H9 (cell line): ENCODE measurements at regions not wholly inside any gene's neighbourhood (a gene's known extent, or its start where the extent isn't known, plus 50 kb on each side); places are given as distances from the start of the nearest gene placed in this dataset.

Experiments
- DNase-seq: peaks from one replicate; pipeline ENCODE4 v3.0.0-alpha.2; 2017
- H2AFZ ChIP-seq: one replicate; pipeline ENCODE4 v1.6.1; 2013; ENCODE audit warnings: mild to moderate bottlenecking, low read length, control low read depth, moderate library complexity
- H2AK5ac ChIP-seq: 2 replicates; pipeline ENCODE4 v1.6.1; 2013; ENCODE audit warnings: low read length, control low read depth, mixed read lengths; ENCODE audit not compliant: insufficient read length
- H2BK120ac ChIP-seq: one replicate; pipeline ENCODE4 v1.6.1; 2013; ENCODE audit warnings: low read depth, mild to moderate bottlenecking, low read length, control low read depth, inconsistent platforms; ENCODE audit not compliant: poor library complexity, severe bottlenecking
- H2BK12ac ChIP-seq: 2 replicates; pipeline ENCODE4 v1.6.1; 2013; ENCODE audit warnings: low read length, control low read depth, mixed read lengths, low read depth; ENCODE audit not compliant: insufficient read length
- H2BK15ac ChIP-seq: 2 replicates; pipeline ENCODE4 v1.6.1; 2013; ENCODE audit warnings: low read depth, low read length, control low read depth
- H2BK20ac ChIP-seq: one replicate; pipeline ENCODE4 v1.6.1; 2013; ENCODE audit warnings: low read depth, mild to moderate bottlenecking, low read length, control low read depth, inconsistent platforms; ENCODE audit not compliant: poor library complexity, severe bottlenecking
- H2BK5ac ChIP-seq: 2 replicates; pipeline ENCODE4 v1.6.1; 2013; ENCODE audit warnings: low read length, control low read depth, mixed read lengths; ENCODE audit not compliant: insufficient read length
- H3K14ac ChIP-seq: 2 replicates; pipeline ENCODE4 v1.6.1; 2013; ENCODE audit warnings: low read length, control low read depth; ENCODE audit not compliant: insufficient read depth
- H3K18ac ChIP-seq: 2 replicates; pipeline ENCODE4 v1.6.1; 2013; ENCODE audit warnings: low read depth, mild to moderate bottlenecking, mixed read lengths, low read length, control low read depth; ENCODE audit not compliant: insufficient read length
- H3K23ac ChIP-seq: 2 replicates; pipeline ENCODE4 v1.6.1; 2013; ENCODE audit warnings: low read length, control low read depth, mixed read lengths, low read depth; ENCODE audit not compliant: insufficient read length
- H3K23me2 ChIP-seq: 2 replicates; pipeline ENCODE4 v1.6.1; 2013; ENCODE audit warnings: low read depth, mild to moderate bottlenecking, mixed read lengths, low read length, control low read depth; ENCODE audit not compliant: insufficient read length, poor library complexity, severe bottlenecking
- H3K27ac ChIP-seq: 2 replicates; pipeline ENCODE4 v1.5.1; 2013; ENCODE audit warnings: low read length, control low read depth, mixed read lengths, low read depth; ENCODE audit not compliant: insufficient read length
- H3K27me3 ChIP-seq: 2 replicates; pipeline ENCODE4 v1.6.1; 2013; ENCODE audit warnings: low read length, control low read depth, inconsistent platforms; ENCODE audit not compliant: insufficient read depth
- H3K4ac ChIP-seq: 2 replicates; pipeline ENCODE4 v1.6.1; 2013; ENCODE audit warnings: low read depth, mild to moderate bottlenecking, control low read depth, inconsistent platforms, low read length, moderate library complexity
- H3K4me1 ChIP-seq: 2 replicates; pipeline ENCODE4 v1.6.1; 2013; ENCODE audit warnings: low read length, control low read depth, inconsistent platforms; ENCODE audit not compliant: insufficient read depth
- H3K4me2 ChIP-seq: 2 replicates; pipeline ENCODE4 v1.6.1; 2013; ENCODE audit warnings: low read length, control low read depth, mixed read lengths; ENCODE audit not compliant: insufficient read length, insufficient read depth
- H3K56ac ChIP-seq: 2 replicates; pipeline ENCODE4 v1.6.1; 2013; ENCODE audit warnings: low read depth, mild to moderate bottlenecking, mixed read lengths, low read length, control low read depth; ENCODE audit not compliant: insufficient read length
- H3K79me1 ChIP-seq: 2 replicates; pipeline ENCODE4 v1.6.1; 2013; ENCODE audit warnings: low read depth, mild to moderate bottlenecking, moderate library complexity, low read length, control low read depth, inconsistent platforms; ENCODE audit not compliant: insufficient read depth, poor library complexity, severe bottlenecking
- H3K79me2 ChIP-seq: 2 replicates; pipeline ENCODE4 v1.6.1; 2013; ENCODE audit warnings: low read length, control low read depth, inconsistent platforms; ENCODE audit not compliant: insufficient read depth
- H3K9ac ChIP-seq: 2 replicates; pipeline ENCODE4 v1.6.1; 2013; ENCODE audit warnings: low read length, control low read depth, mixed read lengths; ENCODE audit not compliant: insufficient read length; ENCODE audit errors: extremely low read depth
- H3K9me3 ChIP-seq: one replicate; pipeline ENCODE4 v1.6.1; 2013; ENCODE audit warnings: low read depth, low read length, inconsistent platforms; ENCODE audit not compliant: control insufficient read depth
- H3T11ph ChIP-seq: one replicate; pipeline ENCODE4 v1.6.1; 2013; ENCODE audit warnings: mild to moderate bottlenecking, low read length, control low read depth, inconsistent platforms
- H4K20me1 ChIP-seq: one replicate; pipeline ENCODE4 v1.6.1; 2013; ENCODE audit not compliant: control insufficient read depth, insufficient read length, insufficient read depth
- H4K5ac ChIP-seq: 2 replicates; pipeline ENCODE4 v1.6.1; 2013; ENCODE audit warnings: low read depth, mild to moderate bottlenecking, mixed read lengths, low read length, control low read depth; ENCODE audit not compliant: insufficient read length
- H4K8ac ChIP-seq: replicated peaks from 2 replicates; pipeline ENCODE4 v1.6.1; 2013; ENCODE audit warnings: low read length, control low read depth, mixed read lengths, low read depth; ENCODE audit not compliant: insufficient read length
- H4K91ac ChIP-seq: 2 replicates; pipeline ENCODE4 v1.6.1; 2013; ENCODE audit warnings: low read depth, mild to moderate bottlenecking, moderate library complexity, mixed read lengths, low read length, control low read depth; ENCODE audit not compliant: insufficient read length
- H3K27ac Mint-ChIP-seq, 3 experiments: 2 replicates in 2 of 3; 3 replicates in 1 of 3; pipeline ENCODE4 v1.8.0; 2020 to 2021; ENCODE audit warnings: mixed read lengths in 3 of 3, mild to moderate bottlenecking in 1 of 3, moderate library complexity in 1 of 3
- H3K27me3 Mint-ChIP-seq: 2 replicates; pipeline ENCODE4 v1.8.0; 2021; ENCODE audit warnings: low read depth, mild to moderate bottlenecking, moderate library complexity, mixed read lengths
- H3K36me3 Mint-ChIP-seq, 3 experiments: 2 replicates in 2 of 3; 3 replicates in 1 of 3; pipeline ENCODE4 v1.8.0; 2020 to 2021; ENCODE audit warnings: low read depth in 3 of 3, mixed read lengths in 3 of 3; ENCODE audit not compliant: insufficient read depth in 1 of 3
- H3K4me1 Mint-ChIP-seq, 2 experiments: 2 replicates each; pipeline ENCODE4 v1.8.0; 2020; ENCODE audit warnings: mixed read lengths in 2 of 2
- H3K4me3 Mint-ChIP-seq, 2 experiments: 2 replicates in 1 of 2; 3 replicates in 1 of 2; pipeline ENCODE4 v1.8.0; 2020 to 2021; ENCODE audit warnings: mild to moderate bottlenecking in 2 of 2, mixed read lengths in 2 of 2, moderate library complexity in 1 of 2
- H3K9me3 Mint-ChIP-seq, 2 experiments: 2 replicates in 1 of 2; 3 replicates in 1 of 2; pipeline ENCODE4 v1.8.0; 2020; ENCODE audit warnings: mild to moderate bottlenecking in 2 of 2, mixed read lengths in 2 of 2, moderate library complexity in 1 of 2
- TF ChIP-seq, protein P1 (sequence below): fragments of 200-600 bp; sonication (generic); conservative IDR thresholded peaks from 3 replicates; pipeline ENCODE4 v1.8.0; 2021; ENCODE audit warnings: antibody characterized with exemption, mild to moderate bottlenecking

DNA sequence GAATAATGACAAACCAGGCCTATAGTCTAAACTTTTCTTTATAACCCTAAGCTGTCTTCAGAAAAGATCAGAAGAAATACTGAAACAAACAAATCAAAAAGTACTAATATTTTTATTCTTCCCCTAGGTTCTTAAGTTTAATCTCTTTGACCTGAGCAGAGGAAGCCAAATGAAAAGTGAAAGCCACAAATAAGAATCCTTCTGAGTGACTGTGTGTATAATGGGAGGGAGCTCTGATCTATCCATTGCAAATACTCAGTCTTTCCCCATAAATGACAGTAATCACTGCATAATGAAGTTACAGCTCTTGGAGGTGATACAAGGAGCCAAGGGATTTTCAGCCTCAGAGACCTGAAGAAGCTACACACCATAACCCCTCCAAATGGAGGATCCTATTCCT, 126.9 kb upstream of the ATP10B start:
- Histone ChIP-seq H3K9me3 (no peaks in the 10 kb centered on the region), H2BK12ac (no peak overlapping the region), H3K18ac (no peak overlapping the region), H2AK5ac (no peak overlapping the region), H3K14ac (no peak overlapping the region), H3K27me3 (no peaks in the 10 kb centered on the region), H3K27ac (no peak overlapping the region), H3T11ph (no peak overlapping the region), H4K5ac (no peak overlapping the region), H2BK20ac (no peak overlapping the region), H3K23me2 (no peaks in the 10 kb centered on the region), H3K79me1 (no peaks in the 10 kb centered on the region), H2BK5ac (no peak overlapping the region), H2AFZ (no peak overlapping the region), H3K4me2 (no peak overlapping the region), H2BK120ac (no peak overlapping the region), H3K56ac (no peak overlapping the region), H2BK15ac (no peak overlapping the region), H4K8ac (no peak overlapping the region), H3K79me2 (no peaks in the 10 kb centered on the region), H3K23ac (no peak overlapping the region), H3K9ac (no peak overlapping the region), H4K91ac (no peak overlapping the region), H4K20me1 (no peaks in the 10 kb centered on the region), H3K4ac (no peak overlapping the region), H3K4me1 (no peaks in the 10 kb centered on the region)
- Mint-ChIP-seq H3K27me3 (peaks cover 2% of the 10 kb centered on the region; the same call in 1 of the 2 replicates), H3K4me1 (no peaks in the 10 kb centered on the region), H3K9me3 (peaks cover 0 to 3% of the 10 kb centered on the region in 2 experiments; a peak in 1 of 5 replicates), H3K4me3 (no peak overlapping the region), H3K36me3 (0 out of 7 replicates have a peak, but pooled peaks cover 0 to 2% (median 0%) of the 10 kb centered on the region in 3 experiments), H3K27ac (no peak overlapping the region)
- TF ChIP-seq, protein P1, sequence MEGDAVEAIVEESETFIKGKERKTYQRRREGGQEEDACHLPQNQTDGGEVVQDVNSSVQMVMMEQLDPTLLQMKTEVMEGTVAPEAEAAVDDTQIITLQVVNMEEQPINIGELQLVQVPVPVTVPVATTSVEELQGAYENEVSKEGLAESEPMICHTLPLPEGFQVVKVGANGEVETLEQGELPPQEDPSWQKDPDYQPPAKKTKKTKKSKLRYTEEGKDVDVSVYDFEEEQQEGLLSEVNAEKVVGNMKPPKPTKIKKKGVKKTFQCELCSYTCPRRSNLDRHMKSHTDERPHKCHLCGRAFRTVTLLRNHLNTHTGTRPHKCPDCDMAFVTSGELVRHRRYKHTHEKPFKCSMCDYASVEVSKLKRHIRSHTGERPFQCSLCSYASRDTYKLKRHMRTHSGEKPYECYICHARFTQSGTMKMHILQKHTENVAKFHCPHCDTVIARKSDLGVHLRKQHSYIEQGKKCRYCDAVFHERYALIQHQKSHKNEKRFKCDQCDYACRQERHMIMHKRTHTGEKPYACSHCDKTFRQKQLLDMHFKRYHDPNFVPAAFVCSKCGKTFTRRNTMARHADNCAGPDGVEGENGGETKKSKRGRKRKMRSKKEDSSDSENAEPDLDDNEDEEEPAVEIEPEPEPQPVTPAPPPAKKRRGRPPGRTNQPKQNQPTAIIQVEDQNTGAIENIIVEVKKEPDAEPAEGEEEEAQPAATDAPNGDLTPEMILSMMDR: no peak
- no peak for DNase-seq
